ENCODE measurements at regions not wholly inside any gene's neighbourhood (a gene's known extent, or its start where the extent isn't known, plus 50 kb on each side); places are given as distances from the start of the nearest gene placed in this dataset.

- CTCF ChIA-PET = no interaction called here
- POLR2A ChIA-PET = no interaction called here
These were observed 412.2 kb downstream of the INSC start for GRCh38 chr11:15526859-15527450.

- ChIA-PET CTCF (no interaction called here), POLR2A (no interaction called here)
These were observed 417.7 kb downstream of the INSC start for GRCh38 chr11:15532432-15532831.

- ChIA-PET POLR2A (no interaction called here), CTCF (no interaction called here)
These were observed 419.5 kb downstream of the INSC start for GRCh38 chr11:15534266-15534665.

- ChIA-PET CTCF (no interaction called here), POLR2A (no interaction called here)
These were observed 420.7 kb downstream of the INSC start for GRCh38 chr11:15535414-15535813.

GRCh38 chr11:15536438-15536837, 421.7 kb downstream of the INSC start:
- ChIA-PET CTCF (no interaction called here), POLR2A (no interaction called here)

GRCh38 chr11:15539645-15540044, 424.9 kb downstream of the INSC start:
- ChIA-PET POLR2A (no interaction called here), CTCF (no interaction called here)

- POLR2A ChIA-PET = no interaction called here
- CTCF ChIA-PET = no interaction called here
These were observed 426.4 kb downstream of the INSC start for GRCh38 chr11:15541079-15541478.

GRCh38 chr11:15544353-15544752, 429.6 kb downstream of the INSC start:
- POLR2A ChIA-PET = no interaction called here
- CTCF ChIA-PET = no interaction called here

GRCh38 chr11:15547685-15548084, 433.0 kb downstream of the INSC start:
- CTCF ChIA-PET = no interaction called here
- POLR2A ChIA-PET = no interaction called here

- POLR2A ChIA-PET = no interaction called here
These were observed 437.5 kb downstream of the INSC start for GRCh38 chr11:15551901-15552851.

GRCh38 chr11:15555161-15555560, 440.4 kb downstream of the INSC start:
- CTCF ChIA-PET = no interaction called here

More at GRCh38 chr11:15551901-15552851, 437.5 kb downstream of the INSC start:
- CTCF ChIA-PET = no interaction called here

GRCh38 chr11:15557457-15558230, 442.9 kb downstream of the INSC start:
- CTCF ChIA-PET = no interaction called here
- POLR2A ChIA-PET = no interaction called here

More at GRCh38 chr11:15555161-15555560, 440.4 kb downstream of the INSC start:
- POLR2A ChIA-PET = no interaction called here

- POLR2A ChIA-PET = no interaction called here
- CTCF ChIA-PET = no interaction called here
These were observed 443.9 kb downstream of the INSC start for GRCh38 chr11:15558513-15559181.

GRCh38 chr11:15560689-15561467, 446.2 kb downstream of the INSC start:
- CTCF ChIA-PET = no interaction called here
- POLR2A ChIA-PET = no interaction called here

- POLR2A ChIA-PET = no interaction called here
- CTCF ChIA-PET = no interaction called here
These were observed 447.5 kb downstream of the INSC start for GRCh38 chr11:15562230-15562629.

- CTCF ChIA-PET = no interaction called here
- POLR2A ChIA-PET = no interaction called here
These were observed 448.3 kb downstream of the INSC start for GRCh38 chr11:15563054-15563453.

- POLR2A ChIA-PET = no interaction called here
- CTCF ChIA-PET = no interaction called here
These were observed 451.2 kb downstream of the INSC start for GRCh38 chr11:15565880-15566279.

GRCh38 chr11:15568440-15568839, 453.7 kb downstream of the INSC start:
- ChIA-PET CTCF (no interaction called here), POLR2A (no interaction called here)

- CTCF ChIA-PET = no interaction called here
- POLR2A ChIA-PET = no interaction called here
These were observed 454.7 kb downstream of the INSC start for GRCh38 chr11:15569305-15570025.

Data from activated CD8-positive, alpha-beta memory T cell treated with anti-CD3 and anti-CD28 coated beads for 36 hours (primary cell).